Breast epithelium (tissue), 3 donors: ENCODE measurements at regions not wholly inside any gene's neighbourhood (a gene's known extent, or its start where the extent isn't known, plus 50 kb on each side); places are given as distances from the start of the nearest gene placed in this dataset.

Experiments
- CTCF ChIP-seq, 3 donors: fragments of 450-650 bp; IDR thresholded peaks; one replicate each; pipeline ENCODE4 v1.5.1; 2016 to 2017; ENCODE audit warnings: antibody characterized with exemption in 3 of 3, mild to moderate bottlenecking in 3 of 3, moderate library complexity in 3 of 3
- POLR2A ChIP-seq: fragments of 450-650 bp; IDR thresholded peaks from one replicate; pipeline ENCODE4 v1.6.1; 2016; ENCODE audit warnings: antibody characterized with exemption, mild to moderate bottlenecking, moderate library complexity
- POLR2AphosphoS5 ChIP-seq, 3 donors: sonication (generic); formaldehyde crosslinking; IDR thresholded peaks; one replicate each; pipeline ENCODE4 v1.6.1; 2017; ENCODE audit warnings: antibody characterized with exemption in 3 of 3

GRCh38 chr12:105865886-105866285, 272.9 kb downstream of the NUAK1 start:
- TF ChIP-seq CTCF (IDR thresholded peaks at IDR 0.05) (no peak), POLR2A (no peak), POLR2AphosphoS5 (IDR thresholded peaks at IDR 0.05) (no peak)
